NCI-H146 (cell line): ENCODE measurements at regions not wholly inside any gene's neighbourhood (a gene's known extent, or its start where the extent isn't known, plus 50 kb on each side); places are given as distances from the start of the nearest gene placed in this dataset.
"Not testable (repeated sequence)": the region's sequence is repeated elsewhere in the genome, so short reads cannot be mapped to it uniquely, and the experiment has no call there.

Experiments used
- DNase-seq: peaks from one replicate; lab custom pipeline; 2025; lab: John Stamatoyannopoulos, UW

- DNase-seq, result peak; percentile 8
Observed at GRCh38 chr14:52124791-52125684, 56.2 kb upstream of the NID2 start.

GRCh38 chr14:52122163-52122562 is 53.3 kb upstream of the NID2 start:
- DNase-seq, result not testable (repeated sequence)

GRCh38 chr14:52121441-52121840 is 52.6 kb upstream of the NID2 start:
- DNase-seq, result no peak

GRCh38 chr14:52119030-52119429 is 50.2 kb upstream of the NID2 start:
- no peak for DNase-seq
